Activated naive CD4-positive, alpha-beta T cell treated with Interleukin-2 at 50 U/mL for 16 hours (primary cell): ENCODE measurements at regions not wholly inside any gene's neighbourhood (a gene's known extent, or its start where the extent isn't known, plus 50 kb on each side); places are given as distances from the start of the nearest gene placed in this dataset.

Experiments
- DNase-seq: peaks from one replicate; pipeline ENCODE4 v3.0.0-alpha.2; 2020

GRCh38 chr5:66306844-66307315, 162.8 kb downstream of the SREK1 start:
- DNase-seq, result no peak

GRCh38 chr5:66307647-66308241, 163.6 kb downstream of the SREK1 start:
- no peak for DNase-seq

DNA sequence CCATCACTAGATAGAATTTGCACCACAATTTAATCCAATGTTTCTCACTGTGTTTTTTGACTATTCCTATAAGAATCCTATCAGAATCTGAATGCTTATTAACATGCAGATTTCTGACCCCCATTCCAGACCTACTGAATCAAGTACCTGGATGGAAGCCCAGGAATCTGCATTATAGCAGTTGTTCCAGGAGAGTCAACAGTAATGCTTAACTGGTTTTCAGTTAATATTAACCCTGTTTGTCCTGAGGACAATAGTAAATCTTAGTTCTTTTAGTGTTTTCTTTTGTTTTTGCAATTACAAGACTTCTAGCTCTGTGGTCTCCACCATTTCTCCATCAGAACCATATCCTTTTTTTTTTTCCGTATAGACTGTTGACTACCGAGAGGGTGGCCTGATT, 168.2 kb downstream of the SREK1 start:
- DNase-seq, result no peak

DNA sequence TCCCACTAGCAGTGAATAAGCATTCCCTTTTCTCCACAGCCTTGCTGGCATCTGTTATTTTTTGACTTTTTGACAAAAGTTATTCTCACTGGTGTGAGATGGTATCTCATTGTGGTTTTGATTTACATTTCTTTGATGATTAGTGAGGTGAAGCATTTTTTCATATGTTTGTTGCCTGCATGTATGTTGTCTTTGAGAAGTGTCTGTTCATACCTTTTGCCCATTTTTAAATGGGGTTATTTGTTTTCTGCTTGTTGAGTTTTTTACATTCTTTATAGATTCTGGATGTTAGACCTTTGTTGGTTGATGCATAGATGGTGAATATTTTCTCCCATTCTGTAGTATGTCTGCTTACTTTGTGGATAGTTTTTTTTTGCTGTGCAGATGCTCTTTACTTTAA, 171.7 kb downstream of the SREK1 start:
- DNase-seq, result no peak

DNA sequence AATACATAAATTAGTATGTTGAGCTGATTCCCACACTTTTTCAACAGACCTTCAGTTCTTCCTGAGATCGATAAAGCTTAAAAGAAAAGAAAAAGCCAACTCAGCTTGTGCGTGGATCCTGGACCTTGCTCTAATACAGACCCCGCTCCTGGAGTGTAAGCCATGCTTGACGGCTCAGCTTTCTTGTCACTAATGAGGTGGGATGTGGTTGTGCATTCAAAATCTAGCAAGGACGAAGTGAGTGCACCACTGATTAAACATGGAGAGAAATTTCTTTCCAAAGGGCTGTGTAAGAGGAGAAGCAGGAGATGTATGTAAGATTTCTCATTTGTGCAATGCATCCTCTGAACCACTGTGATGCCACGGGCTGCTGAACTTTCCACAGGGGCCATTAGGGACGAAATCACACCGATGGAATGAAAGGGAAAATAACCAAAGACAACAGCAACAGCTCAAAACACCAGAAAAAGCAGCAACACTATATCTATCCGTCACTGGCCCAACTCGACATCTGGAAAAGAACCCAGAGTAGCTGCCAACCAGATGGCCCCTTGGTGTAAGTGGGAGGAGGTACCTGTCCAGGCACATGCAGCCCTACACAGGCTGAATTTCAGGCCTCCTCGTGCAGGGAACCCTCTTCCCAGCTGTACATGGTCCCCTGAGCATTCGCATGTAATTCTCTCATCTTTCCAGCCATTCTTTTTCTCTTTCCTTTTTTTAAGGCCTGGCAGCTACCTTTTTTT, 178.9 kb downstream of the SREK1 start:
- DNase-seq, result no peak

GRCh38 chr5:66323529-66323895, 179.4 kb downstream of the SREK1 start:
- DNase-seq, result no peak

GRCh38 chr5:66324357-66324756, 180.3 kb downstream of the SREK1 start:
- no peak for DNase-seq

DNA sequence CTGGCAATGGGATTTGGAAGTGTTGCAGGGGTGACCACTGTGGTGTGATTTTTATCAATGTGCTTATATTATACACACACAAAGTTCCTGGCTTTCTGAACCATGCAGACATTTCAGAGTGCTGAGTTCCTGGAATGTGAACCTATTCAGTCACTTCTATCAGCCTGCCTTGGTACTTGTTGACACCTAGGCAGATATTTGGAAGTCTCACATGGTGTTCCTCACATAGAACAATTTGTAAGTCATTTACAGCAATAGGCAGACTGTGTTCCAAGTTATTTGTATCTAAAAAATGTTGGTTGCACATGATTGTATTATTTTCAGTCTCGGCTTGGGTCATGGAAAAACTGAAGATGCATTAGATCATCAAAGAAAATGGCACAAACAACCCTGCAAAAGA, 182.2 kb downstream of the SREK1 start:
- DNase-seq, result no peak

- no peak for DNase-seq
Measured at GRCh38 chr5:66327008-66327407, 182.9 kb downstream of the SREK1 start.

GRCh38 chr5:66329078-66329477, 185.0 kb downstream of the SREK1 start:
- DNase-seq, result peak; percentile 5

GRCh38 chr5:66333192-66333591, 189.1 kb downstream of the SREK1 start:
- DNase-seq, result no peak

- no peak for DNase-seq
Measured at GRCh38 chr5:66337626-66338226, 193.6 kb downstream of the SREK1 start.

DNA sequence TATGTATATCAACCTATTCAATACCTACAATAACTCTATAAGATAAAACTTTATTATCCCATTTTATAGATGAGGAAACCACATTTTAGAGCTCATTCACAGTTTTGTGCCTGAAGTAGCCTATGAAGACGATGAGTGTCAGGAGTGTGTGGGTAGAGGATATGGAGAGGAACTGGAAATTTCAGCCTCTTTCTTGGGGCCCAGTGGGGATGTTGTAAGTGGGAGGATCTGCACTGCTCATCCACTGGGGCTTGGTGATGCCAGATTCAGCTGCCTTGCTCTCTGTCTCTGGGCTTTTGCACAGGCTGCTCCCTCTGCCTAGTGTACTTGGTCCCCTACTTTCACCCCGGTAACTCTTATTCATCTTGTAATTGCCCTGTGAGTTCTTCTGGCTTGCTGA, 194.7 kb downstream of the SREK1 start:
- DNase-seq, result no peak

DNA sequence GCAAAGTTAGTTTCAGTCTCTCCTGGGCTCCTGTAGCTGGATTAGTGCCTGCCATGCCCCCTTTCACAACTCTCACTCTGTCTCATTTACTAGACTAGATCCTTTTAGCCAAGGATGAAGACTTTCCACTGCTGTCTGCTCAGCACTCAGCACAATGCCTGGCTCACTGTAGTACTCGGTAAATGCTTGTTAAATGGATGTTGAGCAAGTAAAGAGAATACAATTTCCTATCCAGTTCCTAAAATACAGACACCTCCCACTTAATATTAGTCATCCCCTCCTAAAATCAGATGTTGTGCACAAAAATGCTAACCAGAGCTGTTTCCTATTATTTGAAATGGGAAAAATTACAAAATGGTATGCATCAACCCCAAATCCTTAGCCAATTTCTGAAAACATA, 195.8 kb downstream of the SREK1 start:
- no peak for DNase-seq

- DNase-seq, result no peak
Measured at GRCh38 chr5:66340786-66341185, 196.7 kb downstream of the SREK1 start.

DNA sequence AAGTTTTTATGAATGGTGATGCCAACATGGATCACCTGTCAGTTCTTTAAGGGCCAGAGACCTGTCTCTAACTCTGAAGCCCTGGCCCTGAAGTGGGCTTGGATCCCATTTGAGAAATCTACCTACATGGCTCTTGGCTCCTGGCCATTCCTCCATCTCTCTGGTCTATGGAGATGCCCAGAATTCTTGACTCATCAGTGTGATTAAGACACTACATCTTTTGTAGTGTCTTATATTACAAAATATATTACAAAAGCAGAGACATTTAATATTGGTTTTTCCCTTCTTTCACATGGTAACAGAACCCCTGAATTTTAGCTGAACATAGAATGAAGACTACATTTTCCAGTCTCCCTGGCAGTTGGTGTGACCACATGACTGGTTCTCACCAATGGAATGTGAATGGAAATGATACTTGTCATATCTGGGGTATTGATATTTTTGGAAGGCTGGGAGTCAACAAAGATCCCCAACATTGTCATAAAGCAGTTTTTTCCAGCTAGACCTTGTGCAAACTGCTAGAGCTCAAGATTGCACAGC, 198.3 kb downstream of the SREK1 start:
- DNase-seq, result no peak

DNA sequence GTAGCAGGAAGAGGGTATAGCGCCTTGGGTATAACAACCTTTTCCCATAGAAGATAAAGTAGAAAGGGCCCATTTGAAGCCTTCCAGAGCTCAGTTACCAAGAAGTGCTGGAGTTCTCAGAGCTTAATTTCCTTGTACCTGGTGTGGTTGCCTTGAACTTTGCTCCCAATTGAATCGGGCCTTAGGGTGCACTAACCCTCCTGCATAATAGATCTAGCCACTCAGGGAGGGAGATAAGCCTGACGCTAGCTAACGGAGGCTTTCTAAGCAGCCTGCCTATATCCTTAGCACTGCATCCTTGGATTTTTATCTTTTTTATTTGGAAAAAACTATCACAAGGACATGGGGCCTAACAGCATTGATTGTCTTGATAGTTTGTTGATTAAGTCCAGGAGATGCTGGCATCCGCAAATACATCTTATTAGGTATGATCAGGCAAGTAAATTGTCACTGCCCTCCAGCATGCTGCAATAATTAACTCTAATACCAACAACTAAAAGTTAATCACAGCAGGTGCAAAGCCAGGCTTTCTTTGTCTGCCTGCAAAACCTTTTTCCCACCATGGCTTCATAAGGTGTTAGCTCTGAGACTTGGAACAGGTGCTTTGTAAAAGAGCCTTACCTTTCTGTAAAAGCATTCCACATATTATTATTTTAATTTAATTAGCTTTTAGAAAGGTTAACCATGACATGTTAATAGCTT, 199.4 kb downstream of the SREK1 start:
- no peak for DNase-seq

DNA sequence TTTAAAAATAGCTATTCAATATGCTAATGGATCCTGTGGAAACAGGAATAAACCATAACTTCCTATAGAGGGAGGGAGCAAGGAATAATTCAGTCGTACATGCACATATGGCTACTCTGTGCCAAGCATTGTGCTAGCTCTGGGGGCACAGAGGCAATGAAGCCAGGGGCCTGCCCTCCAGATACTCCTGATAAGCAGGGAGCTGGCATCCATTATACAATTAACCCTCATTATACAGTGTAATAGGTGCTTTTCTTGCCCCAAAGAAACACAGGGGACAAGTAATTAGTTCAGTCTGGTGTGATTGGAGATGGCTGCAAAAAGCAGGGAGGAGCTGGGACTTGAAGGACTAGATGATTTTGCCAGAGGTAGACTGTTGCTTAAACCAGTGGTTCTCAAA, 200.4 kb downstream of the SREK1 start:
- DNase-seq, result no peak

DNA sequence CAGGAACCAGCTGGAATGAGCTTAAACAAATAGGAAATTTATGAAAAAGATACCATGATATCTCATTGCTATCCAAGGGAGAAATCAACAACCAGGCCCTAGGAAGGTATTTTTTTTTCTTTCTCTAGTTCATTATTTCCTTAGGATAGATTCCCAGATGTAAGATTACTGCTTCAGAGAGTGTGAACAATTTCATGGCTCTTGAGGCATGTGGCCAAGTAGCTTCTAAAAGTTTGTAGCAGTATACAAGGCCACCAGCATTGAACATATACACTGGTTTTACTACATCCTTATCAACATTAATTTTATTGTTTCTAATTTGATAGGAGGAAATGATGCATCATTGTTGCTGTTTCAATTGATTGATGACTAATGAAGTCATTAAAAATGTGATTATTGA, 201.2 kb downstream of the SREK1 start:
- no peak for DNase-seq

DNA sequence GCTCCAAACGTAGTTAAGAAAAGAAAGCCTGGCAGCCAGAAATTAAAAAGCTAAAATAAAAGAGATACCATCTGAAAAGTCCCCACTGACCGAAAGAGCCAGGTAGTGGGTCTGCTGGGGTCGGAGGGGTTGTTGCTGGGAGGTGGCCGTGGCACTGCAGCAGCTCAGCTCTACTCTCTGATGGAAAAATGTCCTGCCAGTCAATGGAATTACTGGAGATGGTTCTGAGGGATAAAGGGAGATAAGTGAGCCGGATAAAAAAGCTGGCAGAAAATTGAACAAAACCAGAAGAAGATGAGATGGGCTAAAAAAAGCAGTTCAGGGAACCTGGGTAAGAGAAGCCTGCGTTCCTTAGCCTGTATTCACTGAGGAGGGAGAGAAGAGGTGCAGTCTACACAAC, 202.8 kb downstream of the SREK1 start:
- no peak for DNase-seq

GRCh38 chr5:66348387-66349125, 204.5 kb downstream of the SREK1 start:
- no peak for DNase-seq

- DNase-seq, result no peak
Measured at GRCh38 chr5:66351813-66352212, 207.7 kb downstream of the SREK1 start.

GRCh38 chr5:66353186-66353585, 209.1 kb downstream of the SREK1 start:
- DNase-seq, result no peak
